Duodenal mucosa (tissue), 2 donors: ENCODE measurements at regions not wholly inside any gene's neighbourhood (a gene's known extent, or its start where the extent isn't known, plus 50 kb on each side); places are given as distances from the start of the nearest gene placed in this dataset.

Experiments used
- H3K27ac ChIP-seq: one replicate; pipeline ENCODE4 v1.7.0; 2013; ENCODE audit warnings: low read depth, low read length
- H3K27me3 ChIP-seq, 2 donors: one replicate each; pipeline ENCODE4 v1.7.0; 2013; ENCODE audit warnings: low read length in 2 of 2, control low read depth in 1 of 2; ENCODE audit not compliant: insufficient read depth in 2 of 2, control insufficient read depth in 1 of 2
- H3K36me3 ChIP-seq, 2 donors: one replicate each; pipeline ENCODE4 v1.7.0; 2013; ENCODE audit warnings: low read length in 2 of 2, control low read depth in 1 of 2; ENCODE audit not compliant: insufficient read depth in 2 of 2, control insufficient read depth in 1 of 2
- H3K4me1 ChIP-seq, 2 donors: one replicate each; pipeline ENCODE4 v1.7.0; 2013; ENCODE audit warnings: low read length in 2 of 2, control low read depth in 1 of 2; ENCODE audit not compliant: insufficient read depth in 2 of 2, control insufficient read depth in 1 of 2
- H3K4me3 ChIP-seq, 2 donors: one replicate each; pipeline ENCODE4 v1.7.0; 2013; ENCODE audit warnings: low read length in 2 of 2, low read depth in 1 of 2
- H3K9ac ChIP-seq, 2 donors: one replicate each; pipeline ENCODE4 v1.7.0; 2013; ENCODE audit warnings: low read length in 2 of 2, low read depth in 1 of 2
- H3K9me3 ChIP-seq, 2 donors: one replicate each; pipeline ENCODE4 v1.7.0; 2013; ENCODE audit warnings: low read length in 2 of 2, control low read depth in 1 of 2; ENCODE audit not compliant: control insufficient read depth in 1 of 2

DNA sequence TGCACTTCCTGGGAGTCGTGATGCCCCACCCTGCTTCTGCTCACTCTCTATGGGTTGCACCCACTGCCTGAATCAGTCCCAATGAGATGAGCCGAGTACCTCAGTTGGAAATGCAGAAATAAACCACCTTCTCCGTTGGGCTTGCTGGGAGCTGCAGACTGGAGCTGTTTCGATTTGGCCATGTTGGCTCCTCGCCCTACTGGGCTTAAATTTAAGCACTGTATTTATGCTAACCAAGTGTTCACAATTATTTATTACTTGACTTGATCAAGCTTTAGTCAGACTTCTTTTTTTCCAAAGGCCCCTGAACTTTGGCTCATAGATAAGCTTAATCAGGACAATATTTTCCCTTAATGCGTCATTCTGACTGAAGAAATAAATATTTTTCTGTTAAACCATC, 1072.4 kb upstream of the CDH9 start:
- H3K4me3 ChIP-seq, result no peak overlapping the region
- H3K4me1 ChIP-seq, result no peaks in the 10 kb centered on the region

DNA sequence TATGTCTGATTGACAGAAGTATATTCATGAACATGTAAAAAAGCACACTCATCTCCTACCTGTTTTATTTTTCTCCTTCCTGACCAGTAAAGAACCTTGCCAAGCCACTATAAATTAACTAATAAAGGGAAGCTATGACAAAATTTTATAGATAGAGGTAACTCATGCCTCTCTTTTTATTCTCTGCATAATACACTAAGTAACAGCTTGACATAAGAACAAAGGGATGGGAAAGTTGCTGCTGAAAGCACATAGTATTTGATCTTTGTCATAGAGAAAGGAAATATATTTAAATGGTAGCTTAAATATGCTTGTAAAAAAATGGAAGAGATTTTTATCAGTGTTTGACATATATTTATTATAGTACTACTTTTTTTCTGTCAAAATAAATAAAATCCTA, 1065.7 kb upstream of the CDH9 start:
- Histone ChIP-seq H3K27ac (no peak overlapping the region), H3K9me3 (peaks cover 0 to 2% of the 10 kb centered on the region in 2 donors), H3K4me3 (no peak overlapping the region), H3K4me1 (no peaks in the 10 kb centered on the region), H3K36me3 (no peaks in the 10 kb centered on the region), H3K9ac (no peak overlapping the region), H3K27me3 (no peaks in the 10 kb centered on the region)

More for the DNA sequence above, 1072.4 kb upstream of the CDH9 start:
- no peak overlapping the region for H3K9ac ChIP-seq
- peaks cover 0 to 4% of the 10 kb centered on the region in 2 donors for H3K9me3 ChIP-seq
- no peaks in the 10 kb centered on the region for H3K36me3 ChIP-seq
- no peaks in the 10 kb centered on the region for H3K27me3 ChIP-seq
- no peak overlapping the region for H3K27ac ChIP-seq

DNA sequence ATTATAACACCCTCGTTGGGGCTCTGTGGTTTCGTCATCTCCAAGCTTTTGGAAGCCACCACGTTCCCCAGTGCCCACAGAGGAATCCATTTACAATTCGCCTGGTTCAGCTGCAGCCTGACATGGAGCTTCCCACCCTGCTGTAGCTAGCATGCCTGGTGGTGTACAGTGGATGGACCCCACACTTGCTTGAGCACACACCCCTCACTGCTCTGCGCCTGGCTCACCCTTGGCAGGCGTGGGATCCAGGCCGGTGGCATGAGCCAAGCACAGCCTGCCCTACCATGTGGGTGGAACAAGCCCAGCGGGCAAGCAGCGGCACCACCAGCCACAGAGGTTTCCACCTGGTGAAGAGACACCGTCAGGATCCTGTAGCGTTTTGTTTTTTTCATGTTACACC, 1045.7 kb upstream of the CDH9 start:
- Histone ChIP-seq H3K4me1 (no peaks in the 10 kb centered on the region), H3K4me3 (no peak overlapping the region)

DNA sequence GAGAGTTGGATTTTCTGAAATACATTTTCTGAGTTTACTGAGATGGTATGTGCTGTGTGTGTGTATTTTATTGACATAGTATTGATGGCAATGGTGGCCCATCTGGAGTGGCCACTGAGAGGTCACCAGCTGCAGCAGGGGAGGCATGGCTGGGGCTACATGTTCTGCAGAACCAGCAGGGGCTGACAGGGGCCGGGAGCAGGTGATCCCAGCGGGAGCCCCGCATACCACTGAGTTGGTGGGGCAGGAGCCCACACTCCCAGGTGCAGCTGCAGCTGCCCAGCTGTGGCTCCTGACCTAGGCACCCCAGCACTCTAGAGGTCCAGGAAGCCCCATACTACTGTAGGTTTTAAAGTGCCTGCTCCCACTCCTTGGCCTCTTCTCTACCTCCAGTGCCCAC, 1044.2 kb upstream of the CDH9 start:
- no peak overlapping the region for H3K4me3 ChIP-seq
- H3K9me3 ChIP-seq, result peaks cover 12% of the 10 kb centered on the region in 2 donors
- H3K4me1 ChIP-seq, result no peaks in the 10 kb centered on the region
- no peaks in the 10 kb centered on the region for H3K27me3 ChIP-seq
- H3K9ac ChIP-seq, result no peak overlapping the region
- H3K27ac ChIP-seq, result no peak overlapping the region
- H3K36me3 ChIP-seq, result no peaks in the 10 kb centered on the region

More for the DNA sequence above, 1045.7 kb upstream of the CDH9 start:
- no peaks in the 10 kb centered on the region for H3K27me3 ChIP-seq
- no peak overlapping the region for H3K9ac ChIP-seq
- peaks cover 12 to 16% of the 10 kb centered on the region in 2 donors for H3K9me3 ChIP-seq
- H3K36me3 ChIP-seq, result no peaks in the 10 kb centered on the region
- no peak overlapping the region for H3K27ac ChIP-seq

DNA sequence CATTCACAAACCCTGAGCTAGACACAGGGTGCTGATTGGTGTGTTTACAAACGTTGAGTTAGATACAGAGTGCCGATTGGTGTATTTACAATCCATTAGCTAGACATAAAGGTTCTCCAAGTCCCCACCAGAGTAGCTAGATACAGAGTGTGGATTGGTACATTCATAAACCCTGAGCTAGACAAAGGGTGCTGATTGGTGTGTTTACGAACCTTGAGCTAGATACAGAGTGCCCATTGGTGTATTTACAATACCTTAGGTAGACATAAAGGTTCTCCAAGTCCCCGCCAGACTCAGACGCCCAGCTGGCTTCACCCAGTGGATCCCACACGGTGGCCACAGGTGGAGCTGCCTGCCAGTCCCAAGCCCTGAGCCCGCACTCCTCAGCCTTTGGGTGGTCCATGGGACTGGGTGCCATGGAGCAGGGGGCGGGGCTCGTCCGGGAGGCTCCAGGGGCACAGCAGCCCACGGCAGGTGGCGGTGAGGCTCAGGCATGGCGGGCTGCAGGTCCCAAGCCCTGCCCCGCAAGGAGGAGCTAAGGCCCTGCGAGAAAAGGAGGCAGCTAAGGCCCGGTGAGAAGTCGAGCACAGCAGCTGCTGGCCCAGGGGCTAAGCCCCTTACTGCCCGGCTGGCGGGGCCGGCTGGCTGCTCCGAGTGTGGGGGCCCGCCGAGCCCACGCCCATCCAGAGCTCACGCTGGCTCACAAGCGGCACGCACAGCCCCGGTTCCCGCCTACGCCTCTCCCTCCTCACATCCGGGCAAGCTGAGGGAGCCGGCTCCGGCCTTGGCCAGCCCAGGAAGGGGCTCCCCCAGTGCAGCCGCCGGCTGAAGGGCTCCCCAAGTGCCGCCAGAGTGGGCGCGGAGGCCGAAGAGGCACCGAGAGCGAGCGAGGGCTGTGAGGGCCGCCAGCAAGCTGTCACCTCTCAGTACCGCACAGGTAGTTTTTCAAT, 1039.2 kb upstream of the CDH9 start:
- Histone ChIP-seq H3K27ac (no peak overlapping the region), H3K9ac (no peak overlapping the region), H3K4me3 (no peak overlapping the region), H3K4me1 (no peaks in the 10 kb centered on the region), H3K9me3 (peaks cover 4 to 5% of the 10 kb centered on the region in 2 donors), H3K27me3 (no peaks in the 10 kb centered on the region), H3K36me3 (no peaks in the 10 kb centered on the region)

DNA sequence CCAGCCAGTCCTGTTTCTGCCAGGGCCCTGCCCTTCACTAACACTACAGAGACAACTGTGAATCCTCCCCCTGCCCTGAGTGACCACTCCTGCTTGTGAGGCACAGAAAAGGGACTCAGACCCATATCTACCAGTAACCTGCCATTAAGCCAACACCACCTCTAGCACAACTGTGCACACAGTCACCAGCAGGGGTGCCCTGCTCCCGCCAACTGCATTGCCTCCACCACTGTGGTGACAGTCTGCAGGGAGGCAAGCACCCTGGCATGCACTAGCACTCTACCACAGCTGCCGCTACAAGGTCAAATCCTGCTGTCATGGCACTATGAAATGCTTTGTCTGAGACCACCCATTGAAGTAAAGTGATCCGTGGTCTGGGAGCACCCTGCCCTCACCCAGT, 1028.5 kb upstream of the CDH9 start:
- no peaks in the 10 kb centered on the region for H3K36me3 ChIP-seq
- no peak overlapping the region for H3K27ac ChIP-seq
- H3K4me1 ChIP-seq, result no peaks in the 10 kb centered on the region
- H3K4me3 ChIP-seq, result no peak overlapping the region
- H3K27me3 ChIP-seq, result no peaks in the 10 kb centered on the region
- no peak overlapping the region for H3K9ac ChIP-seq
- H3K9me3 ChIP-seq, result peaks cover 12 to 15% of the 10 kb centered on the region in 2 donors

DNA sequence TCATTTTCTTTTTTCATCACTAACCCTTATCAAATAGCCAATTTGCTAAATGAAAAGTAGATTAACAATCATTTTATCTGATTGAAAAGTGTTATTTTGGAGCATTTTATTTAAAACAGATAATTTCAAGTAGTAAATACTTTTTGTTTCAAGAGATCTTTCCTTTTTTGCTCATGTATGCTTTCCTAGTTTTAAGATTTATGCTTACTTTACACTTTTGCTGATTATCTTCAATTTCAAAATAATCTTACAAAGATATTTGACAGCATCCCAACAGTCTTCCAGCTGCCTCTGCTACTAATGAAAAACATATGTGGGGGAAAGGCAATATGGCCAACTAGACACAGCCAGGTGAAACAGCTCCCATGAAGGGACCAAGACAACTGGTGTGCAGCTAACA, 1027.3 kb upstream of the CDH9 start:
- Histone ChIP-seq H3K27me3 (no peaks in the 10 kb centered on the region), H3K36me3 (no peaks in the 10 kb centered on the region), H3K9me3 (peaks cover 12 to 15% of the 10 kb centered on the region in 2 donors), H3K9ac (no peak overlapping the region), H3K4me3 (no peak overlapping the region), H3K4me1 (no peaks in the 10 kb centered on the region), H3K27ac (no peak overlapping the region)

DNA sequence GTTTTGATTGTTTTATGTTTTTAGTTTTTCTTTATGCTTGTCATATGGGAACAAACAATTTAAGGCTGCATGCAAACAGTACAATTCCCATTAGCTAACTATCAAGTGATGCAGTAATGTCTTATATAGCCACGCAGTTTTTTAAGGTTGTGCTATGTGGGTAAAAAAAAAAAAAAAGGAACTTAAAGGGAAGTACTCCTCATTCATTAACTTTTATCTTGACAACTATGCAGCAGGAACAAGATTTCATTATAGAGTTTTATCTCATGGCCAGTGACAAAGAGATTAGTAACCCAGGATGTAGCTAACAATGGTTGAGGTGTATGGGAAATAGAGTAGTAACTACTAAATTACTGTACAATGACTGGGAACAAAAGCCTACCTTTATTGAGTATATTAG, 1008.2 kb upstream of the CDH9 start:
- H3K36me3 ChIP-seq, result no peaks in the 10 kb centered on the region
- no peaks in the 10 kb centered on the region for H3K4me1 ChIP-seq
- H3K9me3 ChIP-seq, result peaks cover 6 to 16% of the 10 kb centered on the region in 2 donors
- H3K9ac ChIP-seq, result no peak overlapping the region
- no peak overlapping the region for H3K4me3 ChIP-seq
- H3K27me3 ChIP-seq, result no peaks in the 10 kb centered on the region
- H3K27ac ChIP-seq, result no peak overlapping the region

DNA sequence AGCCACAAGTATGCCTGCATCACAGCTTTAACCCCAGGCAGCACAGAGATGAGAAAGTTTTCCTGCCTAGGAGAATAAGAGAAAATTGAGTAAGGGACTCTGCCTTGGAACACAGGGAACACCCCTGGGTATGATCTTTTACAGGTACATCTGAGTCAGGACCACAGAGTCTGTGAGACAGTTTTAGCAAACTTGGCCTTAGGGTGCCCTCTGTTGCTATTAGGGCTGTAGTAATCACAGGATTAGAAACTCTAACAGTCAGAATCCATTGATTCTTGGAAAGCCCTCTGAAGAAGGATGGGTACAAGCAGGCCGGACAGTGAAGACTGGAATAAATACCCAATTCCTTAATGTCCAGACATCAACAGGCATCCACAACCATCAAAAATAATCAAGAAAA, 989.5 kb upstream of the CDH9 start:
- no peak overlapping the region for H3K4me3 ChIP-seq
- no peak overlapping the region for H3K9ac ChIP-seq
- no peaks in the 10 kb centered on the region for H3K27me3 ChIP-seq
- H3K4me1 ChIP-seq, result no peaks in the 10 kb centered on the region
- H3K9me3 ChIP-seq, result peaks cover 15 to 18% of the 10 kb centered on the region in 2 donors
- H3K36me3 ChIP-seq, result no peaks in the 10 kb centered on the region
- H3K27ac ChIP-seq, result no peak overlapping the region

DNA sequence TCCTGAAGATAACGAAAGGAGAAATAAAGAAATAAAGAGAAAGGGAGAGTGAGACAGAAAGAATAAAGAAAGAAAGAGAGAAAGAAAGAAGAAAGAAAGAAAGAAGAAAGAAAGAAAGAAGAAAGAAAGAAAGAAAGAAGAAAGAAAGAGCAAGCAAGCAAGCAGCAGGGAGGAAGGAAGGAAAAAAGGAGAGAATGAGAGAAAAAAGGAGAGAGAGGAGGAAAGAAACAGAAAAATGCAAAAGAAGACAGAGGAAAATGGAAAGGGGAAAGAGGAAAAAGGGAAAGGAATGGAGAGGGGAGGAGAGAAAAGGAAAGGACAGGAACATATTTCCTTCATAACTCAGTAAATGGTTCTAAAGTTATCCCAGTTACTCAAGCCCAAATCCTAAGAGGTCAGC, 978.8 kb upstream of the CDH9 start:
- no peaks in the 10 kb centered on the region for H3K27me3 ChIP-seq
- no peak overlapping the region for H3K9ac ChIP-seq
- no peak overlapping the region for H3K4me3 ChIP-seq
- no peak overlapping the region for H3K27ac ChIP-seq
- H3K4me1 ChIP-seq, result no peaks in the 10 kb centered on the region
- H3K36me3 ChIP-seq, result no peaks in the 10 kb centered on the region
- peaks cover 19 to 23% of the 10 kb centered on the region in 2 donors for H3K9me3 ChIP-seq
